ENCODE measurements at regions not wholly inside any gene's neighbourhood (a gene's known extent, or its start where the extent isn't known, plus 50 kb on each side); places are given as distances from the start of the nearest gene placed in this dataset.
A peak's percentile ranks its signal among the peaks of the same experiment; 100 is the strongest.
"Not testable (repeated sequence)": the region's sequence is repeated elsewhere in the genome, so short reads cannot be mapped to it uniquely, and the experiment has no call there.

- DNase-seq (ENCODE audit: low spot score), result no peak
Measured at GRCh38 chr9:111148052-111149017, 110.1 kb upstream of the LPAR1 start.

DNA sequence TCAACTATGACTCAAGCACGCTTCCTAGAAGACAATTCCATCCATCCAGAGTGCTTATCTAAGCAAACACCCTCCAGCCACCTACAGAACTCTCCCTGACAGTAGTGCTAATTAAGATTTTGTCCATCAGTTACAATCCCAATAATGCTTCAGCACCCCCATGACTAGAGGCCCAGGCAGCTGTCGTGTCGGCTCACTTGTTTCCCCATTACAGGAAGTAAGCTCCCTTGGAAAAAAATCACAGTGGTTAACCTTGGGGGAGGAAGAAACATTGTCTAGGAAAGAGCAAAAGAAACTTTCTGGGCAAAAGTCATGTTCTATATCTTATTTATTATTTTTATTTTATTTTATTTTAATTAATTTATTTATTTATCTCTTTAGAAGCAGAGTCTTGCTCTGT, 108.8 kb upstream of the LPAR1 start:
- no peak for DNase-seq (ENCODE audit: low spot score)

GRCh38 chr9:111144741-111145140, 106.5 kb upstream of the LPAR1 start:
- no peak for DNase-seq (ENCODE audit: low spot score)

GRCh38 chr9:111136180-111136579, 97.9 kb upstream of the LPAR1 start:
- DNase-seq (ENCODE audit: low spot score), result no peak

GRCh38 chr9:111131211-111131610, 92.9 kb upstream of the LPAR1 start:
- DNase-seq (ENCODE audit: low spot score), result no peak

DNA sequence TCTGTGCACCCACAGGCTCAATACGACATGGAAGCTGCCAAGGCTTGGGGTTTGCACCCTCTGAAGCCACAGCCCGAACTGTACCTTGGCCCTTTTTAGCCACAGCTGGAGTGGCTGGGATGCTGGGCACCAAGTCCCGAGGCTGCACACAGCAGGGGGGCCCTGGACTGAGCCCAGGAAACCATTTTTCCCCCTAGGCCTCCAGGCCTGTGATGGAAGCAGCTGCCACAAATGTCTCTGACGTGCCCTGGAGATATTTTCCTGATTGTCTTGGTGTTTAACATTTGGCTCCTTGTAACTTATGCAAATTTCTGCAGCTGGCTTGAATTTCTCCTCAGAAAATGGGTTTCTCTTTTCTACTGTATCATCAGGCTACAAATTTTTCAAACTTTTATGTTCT, 82.3 kb upstream of the LPAR1 start:
- no peak for DNase-seq (ENCODE audit: low spot score)

DNA sequence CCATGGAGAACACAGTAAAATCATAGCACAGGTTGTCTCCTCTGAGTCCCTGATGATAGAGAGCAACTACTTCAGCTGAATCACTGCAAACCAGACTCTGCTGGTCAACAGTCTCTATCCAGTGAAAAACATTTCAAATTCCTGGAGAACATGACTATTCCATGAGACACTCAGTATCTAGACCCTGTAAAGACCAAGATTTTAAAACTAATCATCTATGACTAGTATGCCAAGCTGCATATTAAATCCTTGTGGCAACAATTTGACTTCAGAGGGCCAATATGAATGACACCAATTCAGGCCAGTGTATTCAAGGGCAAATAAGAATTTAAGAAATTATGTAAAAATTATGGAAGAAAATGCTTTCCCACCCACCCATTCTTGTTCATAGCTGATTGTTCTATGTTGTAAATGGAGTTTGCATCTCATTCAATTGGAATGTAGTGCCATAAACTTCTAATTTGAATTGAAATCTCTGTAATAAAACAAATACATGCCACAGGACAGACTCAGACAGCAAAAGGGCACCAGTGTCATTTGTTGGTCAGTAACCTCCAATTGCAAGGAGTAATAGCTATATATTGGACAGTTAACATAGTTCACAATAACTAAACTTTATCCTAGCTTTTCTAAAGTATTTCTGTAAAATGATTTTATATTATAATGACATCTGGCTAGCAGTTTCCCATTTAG, 80.1 kb upstream of the LPAR1 start:
- DNase-seq (ENCODE audit: low spot score), result no peak

- DNase-seq (ENCODE audit: low spot score), result no peak
Measured at GRCh38 chr9:111114486-111114885, 76.2 kb upstream of the LPAR1 start.

DNA sequence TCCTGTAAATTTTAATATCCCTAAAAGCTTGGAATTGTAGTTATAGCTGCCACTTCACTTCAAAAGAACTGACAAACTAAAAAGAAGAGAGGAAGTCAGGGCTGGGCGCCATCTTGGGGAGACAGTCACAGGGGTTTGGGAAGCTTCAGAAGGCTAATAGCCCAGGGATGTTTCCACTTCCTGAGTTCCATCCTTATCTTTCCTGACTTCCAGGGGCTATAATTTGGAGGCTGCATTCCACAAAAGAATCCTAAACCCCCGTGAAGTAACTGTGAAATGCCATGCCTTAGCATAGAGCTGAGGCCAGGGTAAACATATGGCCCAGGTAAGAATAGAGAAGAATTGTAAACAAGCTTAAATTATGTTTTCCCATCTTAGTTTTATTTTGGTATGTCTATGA, 75.4 kb upstream of the LPAR1 start:
- no peak for DNase-seq (ENCODE audit: low spot score)

GRCh38 chr9:111110805-111111204, 72.5 kb upstream of the LPAR1 start:
- no peak for DNase-seq (ENCODE audit: low spot score)

GRCh38 chr9:111108946-111109345, 70.7 kb upstream of the LPAR1 start:
- no peak for DNase-seq (ENCODE audit: low spot score)

- no peak for DNase-seq (ENCODE audit: low spot score)
Measured at GRCh38 chr9:111107141-111107540, 68.9 kb upstream of the LPAR1 start.

- DNase-seq (ENCODE audit: low spot score), result peak; percentile 18
Measured at GRCh38 chr9:111106202-111106601, 67.9 kb upstream of the LPAR1 start.

- DNase-seq (ENCODE audit: low spot score), result no peak
Measured at GRCh38 chr9:111102793-111103464, 64.7 kb upstream of the LPAR1 start.

- DNase-seq (ENCODE audit: low spot score), result peak; percentile 16
Measured at GRCh38 chr9:111099199-111100008, 61.1 kb upstream of the LPAR1 start.

- no peak for DNase-seq (ENCODE audit: low spot score)
Measured at GRCh38 chr9:111098093-111098492, 59.8 kb upstream of the LPAR1 start.

- no peak for DNase-seq (ENCODE audit: low spot score)
Measured at GRCh38 chr9:111096051-111096450, 57.8 kb upstream of the LPAR1 start.

DNA sequence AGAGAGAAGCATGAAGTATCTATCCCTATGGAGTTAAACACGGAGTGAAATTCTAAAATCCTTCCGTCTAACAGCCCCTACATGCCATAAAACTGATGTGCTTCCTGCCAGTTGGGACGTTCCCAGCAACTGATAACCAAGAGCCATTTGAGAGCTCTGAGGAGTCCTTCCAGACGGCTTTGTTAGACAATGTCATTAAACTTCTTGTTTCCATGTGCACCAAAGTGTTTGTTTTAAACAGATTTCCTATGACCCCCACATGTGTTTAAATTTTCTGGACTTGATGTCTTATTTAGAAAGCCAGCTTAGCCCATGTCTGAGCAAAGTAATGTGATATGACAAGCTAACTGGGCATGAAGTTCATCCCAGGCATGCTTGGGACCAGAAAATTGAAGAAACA, 57.2 kb upstream of the LPAR1 start:
- no peak for DNase-seq (ENCODE audit: low spot score)

- no peak for DNase-seq (ENCODE audit: low spot score)
Measured at GRCh38 chr9:111094958-111095357, 56.7 kb upstream of the LPAR1 start.

DNA sequence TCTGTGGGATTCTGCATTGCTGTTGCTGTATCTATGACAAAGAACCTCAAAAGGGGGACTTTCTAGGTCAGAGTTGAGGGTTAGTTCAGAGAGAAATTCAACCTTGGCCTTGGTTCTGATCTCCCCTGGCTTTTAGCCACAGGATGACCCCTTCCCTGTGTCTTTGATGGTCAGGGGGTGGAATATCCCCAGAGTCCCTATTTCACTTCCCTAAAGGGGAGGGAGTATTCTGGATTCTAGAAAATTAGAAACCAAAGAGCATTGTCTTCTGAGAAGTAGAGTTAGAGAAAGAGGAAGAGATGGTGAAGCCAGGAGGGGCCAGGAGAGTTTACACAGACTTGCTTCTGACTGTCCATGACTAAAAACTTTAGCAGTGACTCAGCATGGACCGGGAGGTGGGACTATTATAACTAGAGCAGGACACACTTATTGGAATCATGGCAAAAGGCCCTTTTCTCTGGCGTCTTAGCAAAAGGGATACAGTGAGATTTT, 56.2 kb upstream of the LPAR1 start:
- DNase-seq (ENCODE audit: low spot score), result no peak

- DNase-seq (ENCODE audit: low spot score), result not testable (repeated sequence)
Measured at GRCh38 chr9:111092167-111092566, 53.9 kb upstream of the LPAR1 start.

Measured in iPS-NIHi11 (cell line).